ENCODE measurements at regions not wholly inside any gene's neighbourhood (a gene's known extent, or its start where the extent isn't known, plus 50 kb on each side); places are given as distances from the start of the nearest gene placed in this dataset.

DNA sequence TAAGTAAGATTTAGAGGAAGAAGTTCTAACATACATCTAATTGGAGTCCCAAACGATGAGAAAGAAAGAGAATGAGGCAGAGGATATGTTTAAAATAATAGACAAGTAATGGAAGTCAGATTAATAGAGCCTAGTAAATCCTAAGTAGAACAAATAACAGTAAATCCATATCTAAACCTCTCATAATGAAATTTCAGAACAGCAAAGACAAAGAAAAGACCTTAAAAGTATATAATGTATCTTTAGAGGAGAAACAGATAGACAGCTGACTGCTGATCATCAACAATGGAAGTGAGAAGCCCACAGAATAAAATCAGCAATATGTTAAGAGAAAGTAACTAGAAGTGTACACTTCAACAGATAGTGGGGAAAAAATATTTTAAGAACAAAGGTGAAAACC, 536.2 kb upstream of the ZFHX3 start:
- TF ChIP-seq, protein P1, sequence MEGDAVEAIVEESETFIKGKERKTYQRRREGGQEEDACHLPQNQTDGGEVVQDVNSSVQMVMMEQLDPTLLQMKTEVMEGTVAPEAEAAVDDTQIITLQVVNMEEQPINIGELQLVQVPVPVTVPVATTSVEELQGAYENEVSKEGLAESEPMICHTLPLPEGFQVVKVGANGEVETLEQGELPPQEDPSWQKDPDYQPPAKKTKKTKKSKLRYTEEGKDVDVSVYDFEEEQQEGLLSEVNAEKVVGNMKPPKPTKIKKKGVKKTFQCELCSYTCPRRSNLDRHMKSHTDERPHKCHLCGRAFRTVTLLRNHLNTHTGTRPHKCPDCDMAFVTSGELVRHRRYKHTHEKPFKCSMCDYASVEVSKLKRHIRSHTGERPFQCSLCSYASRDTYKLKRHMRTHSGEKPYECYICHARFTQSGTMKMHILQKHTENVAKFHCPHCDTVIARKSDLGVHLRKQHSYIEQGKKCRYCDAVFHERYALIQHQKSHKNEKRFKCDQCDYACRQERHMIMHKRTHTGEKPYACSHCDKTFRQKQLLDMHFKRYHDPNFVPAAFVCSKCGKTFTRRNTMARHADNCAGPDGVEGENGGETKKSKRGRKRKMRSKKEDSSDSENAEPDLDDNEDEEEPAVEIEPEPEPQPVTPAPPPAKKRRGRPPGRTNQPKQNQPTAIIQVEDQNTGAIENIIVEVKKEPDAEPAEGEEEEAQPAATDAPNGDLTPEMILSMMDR (IDR thresholded peaks at IDR 0.05; ENCODE audit: low read depth, low read length, poor library complexity, severe bottlenecking), result no peak
- no peak for TF ChIP-seq EZH2phosphoT487 (IDR thresholded peaks at IDR 0.05; ENCODE audit: borderline replicate concordance, low read length)

Measured in DOHH2 (cell line).